Glutamatergic neuron (in vitro differentiated cells): ENCODE measurements at regions not wholly inside any gene's neighbourhood (a gene's known extent, or its start where the extent isn't known, plus 50 kb on each side); places are given as distances from the start of the nearest gene placed in this dataset.

Source experiments
- DNase-seq: peaks from one replicate; pipeline ENCODE4 v3.0.0; 2022
- H3K27ac Mint-ChIP-seq: one replicate; pipeline ENCODE4 v1.8.0; 2020; ENCODE audit warnings: mild to moderate bottlenecking, mixed read lengths, inconsistent platforms; ENCODE audit not compliant: unreplicated experiment
- H3K27me3 Mint-ChIP-seq: one replicate; pipeline ENCODE4 v1.8.0; 2020; ENCODE audit warnings: mild to moderate bottlenecking, moderate library complexity, mixed read lengths, inconsistent platforms; ENCODE audit not compliant: unreplicated experiment
- H3K36me3 Mint-ChIP-seq: one replicate; pipeline ENCODE4 v1.8.0; 2020; ENCODE audit warnings: mild to moderate bottlenecking, mixed read lengths, inconsistent platforms; ENCODE audit not compliant: unreplicated experiment
- H3K4me1 Mint-ChIP-seq: one replicate; pipeline ENCODE4 v1.8.0; 2020; ENCODE audit warnings: mild to moderate bottlenecking, low read depth, mixed read lengths, inconsistent platforms; ENCODE audit not compliant: unreplicated experiment
- H3K4me3 Mint-ChIP-seq: one replicate; pipeline ENCODE4 v1.8.0; 2020; ENCODE audit warnings: mild to moderate bottlenecking, mixed read lengths, inconsistent platforms; ENCODE audit not compliant: unreplicated experiment
- H3K9me3 Mint-ChIP-seq: one replicate; pipeline ENCODE4 v1.8.0; 2020; ENCODE audit warnings: mild to moderate bottlenecking, moderate library complexity, mixed read lengths, inconsistent platforms; ENCODE audit not compliant: unreplicated experiment
- CTCF ChIP-seq: fragments of 200-600 bp; sonication (generic); IDR thresholded peaks from one replicate; pipeline ENCODE4 v1.5.0; 2021; ENCODE audit not compliant: partially characterized antibody, unreplicated experiment

- no peaks in the 10 kb centered on the region for H3K4me1 Mint-ChIP-seq
- no peak for TF ChIP-seq CTCF
- H3K36me3 Mint-ChIP-seq, result no peaks in the 10 kb centered on the region
- no peak overlapping the region for H3K27ac Mint-ChIP-seq
- no peak for DNase-seq
- peaks cover 4% of the 10 kb centered on the region for H3K27me3 Mint-ChIP-seq
- peaks cover 5% of the 10 kb centered on the region for H3K9me3 Mint-ChIP-seq
- no peak overlapping the region for H3K4me3 Mint-ChIP-seq
Measured at GRCh38 chr1:30304080-30304479, 419.3 kb downstream of the MATN1 start.

GRCh38 chr1:30303387-30303786, 420.0 kb downstream of the MATN1 start:
- no peak overlapping the region for H3K27ac Mint-ChIP-seq
- H3K9me3 Mint-ChIP-seq, result peaks cover 5% of the 10 kb centered on the region
- H3K4me1 Mint-ChIP-seq, result no peaks in the 10 kb centered on the region
- peaks cover 4% of the 10 kb centered on the region for H3K27me3 Mint-ChIP-seq
- no peaks in the 10 kb centered on the region for H3K36me3 Mint-ChIP-seq
- TF ChIP-seq CTCF, result no peak
- no peak overlapping the region for H3K4me3 Mint-ChIP-seq
- no peak for DNase-seq

GRCh38 chr1:30302858-30303257, 420.5 kb downstream of the MATN1 start:
- Mint-ChIP-seq H3K27ac (no peak overlapping the region), H3K4me1 (no peaks in the 10 kb centered on the region), H3K9me3 (peaks cover 5% of the 10 kb centered on the region), H3K27me3 (peaks cover 5% of the 10 kb centered on the region), H3K36me3 (peaks cover under 1% of the 10 kb centered on the region), H3K4me3 (no peak overlapping the region)
- DNase-seq, result no peak
- no peak for TF ChIP-seq CTCF

- Mint-ChIP-seq H3K4me3 (no peak overlapping the region), H3K9me3 (peaks cover 3% of the 10 kb centered on the region), H3K36me3 (peaks cover 12% of the 10 kb centered on the region), H3K27ac (no peak overlapping the region), H3K4me1 (no peaks in the 10 kb centered on the region), H3K27me3 (peaks cover 6% of the 10 kb centered on the region)
- TF ChIP-seq CTCF, result no peak
- no peak for DNase-seq
Measured at GRCh38 chr1:30300669-30301068, 422.7 kb downstream of the MATN1 start.

- Mint-ChIP-seq H3K36me3 (peaks cover 12% of the 10 kb centered on the region), H3K4me1 (no peaks in the 10 kb centered on the region), H3K9me3 (peaks cover 3% of the 10 kb centered on the region), H3K27ac (no peak overlapping the region), H3K27me3 (peaks cover 4% of the 10 kb centered on the region), H3K4me3 (no peak overlapping the region)
- DNase-seq, result no peak
- TF ChIP-seq CTCF, result no peak
Measured at GRCh38 chr1:30299393-30299792, 424.0 kb downstream of the MATN1 start.
